K562 (cell line): ENCODE measurements at regions not wholly inside any gene's neighbourhood (a gene's known extent, or its start where the extent isn't known, plus 50 kb on each side); places are given as distances from the start of the nearest gene placed in this dataset.

Experiments
- ARID3A ChIP-seq: IDR thresholded peaks from 2 replicates; pipeline ENCODE4 v1.6.1; 2012; ENCODE audit warnings: low read depth, low read length, improper control_type of control experiment, borderline replicate concordance
- COPS2 ChIP-seq: fragments of 450-650 bp; conservative IDR thresholded peaks from 2 replicates; pipeline ENCODE4 v1.6.1; 2016; ENCODE audit warnings: mild to moderate bottlenecking, moderate library complexity
- CREB1 ChIP-seq, 2 experiments: sonication (generic) in 1 of 2; formaldehyde crosslinking in 1 of 2; IDR thresholded peaks; 2 replicates each; pipeline versions ENCODE4 v1.6.1 to v1.8.0; 2012 to 2022; ENCODE audit warnings: inconsistent platforms in 1 of 2, mild to moderate bottlenecking in 1 of 2, missing genetic modification reagents in 1 of 2, moderate library complexity in 1 of 2
- CREB5 ChIP-seq: fragments of 250-450 bp; sonication (Bioruptor Pico); IDR thresholded peaks from 2 replicates; pipeline ENCODE4 v1.5.0; 2020; ENCODE audit warnings: mild to moderate bottlenecking
- CTCFL ChIP-seq: IDR thresholded peaks from 2 replicates; pipeline ENCODE4 v1.6.1; 2011; ENCODE audit warnings: borderline replicate concordance, low read depth, mild to moderate bottlenecking, moderate library complexity, low read length; ENCODE audit not compliant: insufficient read depth, poor library complexity, severe bottlenecking
- ESRRB ChIP-seq: fragments of 250-450 bp; sonication (Bioruptor Pico); IDR thresholded peaks from 2 replicates; pipeline ENCODE4 v1.5.0; 2020; ENCODE audit warnings: mild to moderate bottlenecking, moderate library complexity, borderline replicate concordance
- KDM5B ChIP-seq: fragments of 200-600 bp; sonication (generic); IDR thresholded peaks from 2 replicates; pipeline ENCODE4 v1.6.1; 2012; ENCODE audit warnings: low read depth, mild to moderate bottlenecking, moderate library complexity, low read length, control low read depth, inconsistent platforms; ENCODE audit not compliant: insufficient replicate concordance
- MAZ ChIP-seq, 2 experiments: fragments of 450-650 bp in 1 of 2; sonication (generic) in 1 of 2; formaldehyde crosslinking; IDR thresholded peaks in 1 of 2; conservative IDR thresholded peaks in 1 of 2; 2 replicates each; pipeline versions ENCODE4 v1.4.0 to v1.5.0; 2020; ENCODE audit warnings: mild to moderate bottlenecking in 1 of 2, missing genetic modification reagents in 1 of 2
- PTRF ChIP-seq: fragments of 450-650 bp; IDR thresholded peaks from 2 replicates; pipeline ENCODE4 v1.6.1; 2016; ENCODE audit warnings: mild to moderate bottlenecking, missing genetic modification characterization, missing compliant biosample characterization
- RREB1 ChIP-seq: fragments of 250-450 bp; sonication (Bioruptor Pico); IDR thresholded peaks from 2 replicates; pipeline ENCODE4 v1.4.0; 2020
- TCFL5 ChIP-seq: fragments of 250-450 bp; sonication (Bioruptor Pico); conservative IDR thresholded peaks from 2 replicates; pipeline ENCODE4 v1.6.1; 2021; ENCODE audit warnings: mild to moderate bottlenecking, moderate library complexity, matching md5 sums
- U2AF2 ChIP-seq: fragments of 200-400 bp; formaldehyde crosslinking; optimal IDR thresholded peaks from 2 replicates; pipeline ENCODE3; 2017; ENCODE audit warnings: low read depth, mild to moderate bottlenecking, low read length
- XRCC3 ChIP-seq: fragments of 450-650 bp; IDR thresholded peaks from 2 replicates; pipeline ENCODE4 v1.6.1; 2017; ENCODE audit warnings: mild to moderate bottlenecking, moderate library complexity
- ZBED1 ChIP-seq: IDR thresholded peaks from 2 replicates; pipeline ENCODE4 v1.6.1; 2014
- ZBTB2 ChIP-seq: fragments of 450-650 bp; IDR thresholded peaks from 2 replicates; pipeline ENCODE4 v1.6.1; 2016; ENCODE audit warnings: antibody characterized with exemption
- ZNF583 ChIP-seq: fragments of 250-450 bp; sonication (Bioruptor Pico); IDR thresholded peaks from 2 replicates; pipeline ENCODE4 v1.4.0; 2020

- TF ChIP-seq RREB1 (no peak), ZBED1 (no peak), COPS2 (no peak), KDM5B (peak; percentile 29), PTRF (tag) (no peak), MAZ (CRISPR knock-in tag; conservative IDR thresholded peaks at IDR 0.05 in 1 of 2, IDR thresholded peaks at IDR 0.05 in 1 of 2) (peak in 1 of 2 experiments; percentile 43; a peak in 2 of 4 replicates), CTCFL (no peak), XRCC3 (no peak), CREB1 (IDR thresholded peaks at IDR 0.05) (peak; percentile 72), CREB1 (CRISPR knock-in tag; IDR thresholded peaks at IDR 0.05) (no peak; the same call in 1 of the 2 replicates), ESRRB (CRISPR knock-in tag) (no peak), TCFL5 (CRISPR knock-in tag) (no peak), U2AF2 (no peak), CREB5 (CRISPR knock-in tag) (no peak), ARID3A (no peak), ZBTB2 (peak; percentile 50), ZNF583 (CRISPR knock-in tag) (peak; percentile 77)
Measured at GRCh38 chr10:61830846-61831273, 70.6 kb upstream of the ARID5B start (continued).
